MG63 (cell line): ENCODE measurements at regions not wholly inside any gene's neighbourhood (a gene's known extent, or its start where the extent isn't known, plus 50 kb on each side); places are given as distances from the start of the nearest gene placed in this dataset.

Experiments
- DNase-seq: peaks from one replicate; pipeline ENCODE4 v3.0.0-alpha.2; 2020
- H3K27me3 ChIP-seq: fragments of 250-450 bp; sonication (Bioruptor Pico); 2 replicates; pipeline ENCODE4 v1.5.1; 2020; ENCODE audit warnings: mild to moderate bottlenecking, moderate library complexity
- H3K36me3 ChIP-seq: fragments of 250-450 bp; sonication (Bioruptor Pico); 2 replicates; pipeline ENCODE4 v1.5.1; 2020; ENCODE audit warnings: mild to moderate bottlenecking, moderate library complexity
- H3K4me3 ChIP-seq: fragments of 250-450 bp; sonication (Bioruptor Pico); 2 replicates; pipeline ENCODE4 v1.5.1; 2020; ENCODE audit warnings: mild to moderate bottlenecking, moderate library complexity
- H3K9me3 ChIP-seq: fragments of 250-450 bp; sonication (Bioruptor Pico); 2 replicates; pipeline ENCODE4 v1.5.1; 2020; ENCODE audit warnings: mild to moderate bottlenecking, moderate library complexity

- no peaks in the 10 kb centered on the region for H3K9me3 ChIP-seq
- DNase-seq, result no peak
Observed at GRCh38 chr5:173435447-173435846, 107.2 kb upstream of the STC2 start.

GRCh38 chr5:173434270-173434669 lies 106.1 kb upstream of the STC2 start:
- DNase-seq, result no peak
- Histone ChIP-seq H3K9me3 (no peaks in the 10 kb centered on the region), H3K4me3 (no peak overlapping the region), H3K36me3 (no peaks in the 10 kb centered on the region), H3K27me3 (no peaks in the 10 kb centered on the region)

More at GRCh38 chr5:173435447-173435846, 107.2 kb upstream of the STC2 start:
- Histone ChIP-seq H3K36me3 (no peaks in the 10 kb centered on the region), H3K27me3 (no peaks in the 10 kb centered on the region), H3K4me3 (no peak overlapping the region)

GRCh38 chr5:173430394-173430793 lies 102.2 kb upstream of the STC2 start:
- Histone ChIP-seq H3K4me3 (no peak overlapping the region), H3K36me3 (no peaks in the 10 kb centered on the region), H3K9me3 (no peaks in the 10 kb centered on the region), H3K27me3 (no peaks in the 10 kb centered on the region)
- DNase-seq, result no peak

GRCh38 chr5:173429489-173430150 lies 101.4 kb upstream of the STC2 start:
- no peaks in the 10 kb centered on the region for H3K27me3 ChIP-seq
- no peak for DNase-seq
- H3K4me3 ChIP-seq, result no peak overlapping the region
- H3K9me3 ChIP-seq, result no peaks in the 10 kb centered on the region
- no peaks in the 10 kb centered on the region for H3K36me3 ChIP-seq

GRCh38 chr5:173423452-173424117 lies 95.4 kb upstream of the STC2 start:
- peaks cover 7% of the 10 kb centered on the region; the same call in 1 of the 2 replicates for H3K9me3 ChIP-seq
- no peak overlapping the region for H3K4me3 ChIP-seq
- no peaks in the 10 kb centered on the region for H3K36me3 ChIP-seq
- DNase-seq, result no peak
- H3K27me3 ChIP-seq, result no peaks in the 10 kb centered on the region

- H3K4me3 ChIP-seq, result no peak overlapping the region
- no peaks in the 10 kb centered on the region for H3K27me3 ChIP-seq
- no peaks in the 10 kb centered on the region for H3K36me3 ChIP-seq
- peak; percentile 83 for DNase-seq
- H3K9me3 ChIP-seq, result peaks cover 7% of the 10 kb centered on the region; the same call in 1 of the 2 replicates
Observed at GRCh38 chr5:173420108-173420507, 91.9 kb upstream of the STC2 start.

GRCh38 chr5:173413471-173413982 lies 85.3 kb upstream of the STC2 start:
- no peaks in the 10 kb centered on the region for H3K27me3 ChIP-seq
- no peaks in the 10 kb centered on the region for H3K36me3 ChIP-seq
- no peak for DNase-seq
- no peak overlapping the region for H3K4me3 ChIP-seq
- H3K9me3 ChIP-seq, result no peaks in the 10 kb centered on the region

GRCh38 chr5:173412566-173412965 lies 84.4 kb upstream of the STC2 start:
- DNase-seq, result peak; percentile 66
- Histone ChIP-seq H3K9me3 (no peaks in the 10 kb centered on the region), H3K36me3 (no peaks in the 10 kb centered on the region), H3K27me3 (no peaks in the 10 kb centered on the region), H3K4me3 (no peak overlapping the region)

- DNase-seq, result no peak
- H3K4me3 ChIP-seq, result no peak overlapping the region
- H3K36me3 ChIP-seq, result no peaks in the 10 kb centered on the region
- H3K9me3 ChIP-seq, result no peaks in the 10 kb centered on the region
- no peaks in the 10 kb centered on the region for H3K27me3 ChIP-seq
Observed at GRCh38 chr5:173411791-173412555, 83.8 kb upstream of the STC2 start.

GRCh38 chr5:173410459-173411233 lies 82.4 kb upstream of the STC2 start:
- Histone ChIP-seq H3K4me3 (no peak overlapping the region), H3K9me3 (no peaks in the 10 kb centered on the region)
- DNase-seq, result no peak

GRCh38 chr5:173408946-173409345 lies 80.7 kb upstream of the STC2 start:
- Histone ChIP-seq H3K36me3 (no peaks in the 10 kb centered on the region), H3K4me3 (no peak overlapping the region), H3K27me3 (no peaks in the 10 kb centered on the region)

More at GRCh38 chr5:173410459-173411233, 82.4 kb upstream of the STC2 start:
- Histone ChIP-seq H3K27me3 (no peaks in the 10 kb centered on the region), H3K36me3 (no peaks in the 10 kb centered on the region)

GRCh38 chr5:173399851-173400250 lies 71.6 kb upstream of the STC2 start:
- H3K27me3 ChIP-seq, result no peaks in the 10 kb centered on the region
- no peaks in the 10 kb centered on the region for H3K9me3 ChIP-seq
- H3K36me3 ChIP-seq, result no peaks in the 10 kb centered on the region
- no peak overlapping the region for H3K4me3 ChIP-seq
- no peak for DNase-seq

More at GRCh38 chr5:173408946-173409345, 80.7 kb upstream of the STC2 start:
- no peak for DNase-seq
- H3K9me3 ChIP-seq, result no peaks in the 10 kb centered on the region

- Histone ChIP-seq H3K9me3 (peaks cover 2% of the 10 kb centered on the region), H3K4me3 (no peak overlapping the region), H3K27me3 (no peaks in the 10 kb centered on the region), H3K36me3 (no peaks in the 10 kb centered on the region)
- DNase-seq, result no peak
Observed at GRCh38 chr5:173397516-173397915, 69.3 kb upstream of the STC2 start.

- H3K27me3 ChIP-seq, result no peaks in the 10 kb centered on the region
- no peak overlapping the region for H3K4me3 ChIP-seq
- DNase-seq, result peak; percentile 25
Observed at GRCh38 chr5:173396311-173396993, 68.2 kb upstream of the STC2 start.

GRCh38 chr5:173395933-173396308 lies 67.7 kb upstream of the STC2 start:
- no peaks in the 10 kb centered on the region for H3K36me3 ChIP-seq
- DNase-seq, result no peak
- peaks cover 8% of the 10 kb centered on the region for H3K9me3 ChIP-seq
- no peak overlapping the region for H3K4me3 ChIP-seq
- H3K27me3 ChIP-seq, result no peaks in the 10 kb centered on the region

More at GRCh38 chr5:173396311-173396993, 68.2 kb upstream of the STC2 start:
- H3K36me3 ChIP-seq, result no peaks in the 10 kb centered on the region
- H3K9me3 ChIP-seq, result peaks cover 8% of the 10 kb centered on the region
